Renal pelvis (tissue), 1 donor: ENCODE measurements at regions not wholly inside any gene's neighbourhood (a gene's known extent, or its start where the extent isn't known, plus 50 kb on each side); places are given as distances from the start of the nearest gene placed in this dataset.
"Not testable (repeated sequence)": the region's sequence is repeated elsewhere in the genome, so short reads cannot be mapped to it uniquely, and the experiment has no call there.

ENCODE experiments used
- DNase-seq: peaks from one replicate; pipeline ENCODE4 v3.0.0-alpha.2; 2013

GRCh38 chr4:187332141-187332540 lies 608.5 kb upstream of the FAT1 start:
- DNase-seq = no peak

- no peak for DNase-seq
These were observed 609.5 kb upstream of the FAT1 start for GRCh38 chr4:187333151-187333550.

- DNase-seq = no peak
These were observed 611.7 kb upstream of the FAT1 start for GRCh38 chr4:187335339-187335738.

- no peak for DNase-seq
These were observed 631.1 kb upstream of the FAT1 start for GRCh38 chr4:187354740-187355139.

DNA sequence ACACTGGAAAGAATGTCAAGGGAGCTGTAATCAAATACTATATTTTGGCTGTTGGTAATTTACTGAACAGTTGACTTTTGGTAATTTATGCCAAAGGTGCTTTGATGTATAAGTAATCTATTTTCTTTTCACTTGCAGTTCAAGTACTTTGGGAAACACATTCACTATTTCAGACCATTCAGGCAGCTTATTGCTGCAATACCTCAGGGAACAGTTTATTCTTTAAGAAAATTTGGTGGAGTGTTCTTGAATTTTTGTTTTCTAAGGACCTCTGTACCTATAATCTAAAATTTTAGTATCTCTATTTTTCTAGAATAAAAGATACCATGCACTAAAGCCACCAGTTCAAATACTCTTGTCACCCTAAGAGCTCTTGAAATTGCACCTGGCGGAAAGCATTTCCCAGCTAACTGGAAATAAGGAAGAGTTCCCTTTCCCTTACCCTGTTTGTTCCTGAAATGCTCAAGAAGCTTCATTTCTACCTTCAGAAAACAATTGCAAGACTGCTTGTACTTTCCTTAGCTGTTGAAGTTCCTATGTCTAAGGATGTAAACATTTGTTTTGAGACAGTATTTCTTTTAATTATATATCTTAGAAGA lies 633.5 kb upstream of the FAT1 start:
- DNase-seq = no peak

DNA sequence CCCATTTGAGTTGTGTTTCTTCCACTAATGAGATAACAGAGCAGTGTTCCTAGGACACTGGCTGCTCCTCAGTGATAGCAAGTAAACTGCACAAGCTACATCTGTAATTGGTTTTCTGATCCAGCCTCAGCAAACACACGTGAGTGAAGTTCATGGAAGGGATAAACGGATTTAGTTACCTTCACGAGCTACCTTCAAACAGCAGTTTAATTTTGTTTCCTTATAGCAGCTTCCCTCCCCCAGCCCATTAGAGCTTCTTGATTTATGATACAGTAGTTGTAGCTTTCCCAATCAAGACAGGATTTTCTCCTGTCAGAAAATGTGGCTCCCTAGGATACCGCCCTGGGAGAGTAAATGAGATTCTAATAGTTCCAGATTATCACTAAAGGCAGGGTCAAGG lies 634.2 kb upstream of the FAT1 start:
- peak; percentile 87 for DNase-seq

DNA sequence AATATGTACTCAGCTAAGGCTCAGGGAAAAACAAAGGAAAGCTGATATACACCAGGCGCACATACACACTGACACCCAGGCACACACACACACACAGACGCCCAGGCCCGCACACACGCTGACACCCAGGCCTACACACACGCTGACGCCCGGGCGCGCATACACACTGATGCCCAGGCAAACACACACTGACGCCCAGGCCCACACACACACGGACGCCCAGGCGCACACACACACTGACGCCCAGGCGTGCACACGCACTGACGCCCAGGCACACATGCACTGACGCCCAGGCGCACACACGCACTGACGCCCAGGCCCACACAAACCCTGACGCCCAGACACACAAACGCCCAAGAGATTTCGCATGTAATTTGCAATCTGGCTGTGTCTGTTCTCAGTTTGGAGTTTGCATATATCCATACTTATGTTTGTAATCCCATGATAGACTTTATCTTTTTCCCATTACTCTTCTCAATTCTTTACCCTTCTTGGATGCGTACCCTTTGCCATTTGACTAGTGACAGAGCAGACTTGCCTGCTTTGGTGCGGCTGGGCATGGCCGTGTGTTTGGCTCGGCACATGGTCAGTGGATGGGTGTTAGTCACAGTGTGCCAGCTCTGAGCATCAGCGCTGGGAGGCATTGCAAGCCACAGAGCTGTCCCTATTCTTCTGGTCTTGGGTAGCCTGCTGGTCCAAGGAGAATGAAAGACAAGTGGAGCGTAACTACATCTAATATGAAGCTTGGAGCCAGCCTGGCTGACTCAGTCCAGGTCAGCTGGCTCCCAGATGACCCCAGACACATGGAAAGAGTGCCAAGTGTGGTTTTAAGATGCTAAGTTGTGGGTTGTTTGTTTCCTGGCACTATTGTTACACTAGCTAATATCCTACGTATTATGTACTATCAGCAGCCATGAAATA lies 632.4 kb upstream of the ZFP42 start:
- no peak for DNase-seq

- no peak for DNase-seq
These were observed 631.2 kb upstream of the ZFP42 start for GRCh38 chr4:187364401-187364800.

GRCh38 chr4:187364851-187365250 lies 630.7 kb upstream of the ZFP42 start:
- no peak for DNase-seq

GRCh38 chr4:187366530-187366929 lies 629.0 kb upstream of the ZFP42 start:
- DNase-seq = no peak

GRCh38 chr4:187370918-187371317 lies 624.7 kb upstream of the ZFP42 start:
- DNase-seq = no peak

GRCh38 chr4:187378441-187378840 lies 617.1 kb upstream of the ZFP42 start:
- DNase-seq = no peak

GRCh38 chr4:187380181-187380581 lies 615.4 kb upstream of the ZFP42 start:
- no peak for DNase-seq

DNA sequence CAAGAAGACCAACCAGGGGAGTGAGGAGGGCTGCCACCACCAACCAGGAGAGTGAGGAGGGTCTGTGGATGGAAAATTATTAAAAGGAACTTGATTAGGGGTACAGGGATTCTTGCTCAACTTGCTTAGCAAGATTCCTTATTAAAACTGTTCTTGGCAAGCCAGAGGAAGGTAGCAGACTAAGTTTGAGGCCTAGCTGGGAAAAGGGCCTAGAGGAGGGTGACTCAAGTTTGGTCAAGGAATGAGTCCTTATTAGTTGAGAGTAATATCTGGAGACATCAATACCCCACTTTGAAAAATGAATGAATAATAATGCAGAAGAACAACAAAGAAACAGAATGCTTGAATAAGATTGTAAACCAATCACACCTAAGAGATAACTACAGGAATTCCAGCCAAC lies 612.4 kb upstream of the ZFP42 start:
- DNase-seq = no peak

DNA sequence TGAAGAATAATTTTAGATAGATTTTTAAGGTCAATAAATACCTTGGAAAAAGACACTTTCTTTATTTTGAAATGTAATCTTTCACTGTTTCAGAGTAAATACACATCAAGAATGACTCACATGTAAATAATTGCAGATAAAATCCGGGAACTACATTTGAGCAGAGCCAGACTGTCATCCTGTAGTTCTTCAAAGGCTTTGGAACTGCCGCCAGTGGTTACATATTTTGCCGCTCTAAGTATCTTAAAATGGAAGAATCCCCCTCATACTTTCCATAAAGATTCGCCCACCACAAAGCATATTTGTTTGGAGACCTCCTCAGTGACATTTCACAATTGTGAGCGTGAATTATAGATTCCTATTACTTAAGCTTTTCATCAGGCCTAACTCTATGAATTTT lies 607.8 kb upstream of the ZFP42 start:
- no peak for DNase-seq

DNA sequence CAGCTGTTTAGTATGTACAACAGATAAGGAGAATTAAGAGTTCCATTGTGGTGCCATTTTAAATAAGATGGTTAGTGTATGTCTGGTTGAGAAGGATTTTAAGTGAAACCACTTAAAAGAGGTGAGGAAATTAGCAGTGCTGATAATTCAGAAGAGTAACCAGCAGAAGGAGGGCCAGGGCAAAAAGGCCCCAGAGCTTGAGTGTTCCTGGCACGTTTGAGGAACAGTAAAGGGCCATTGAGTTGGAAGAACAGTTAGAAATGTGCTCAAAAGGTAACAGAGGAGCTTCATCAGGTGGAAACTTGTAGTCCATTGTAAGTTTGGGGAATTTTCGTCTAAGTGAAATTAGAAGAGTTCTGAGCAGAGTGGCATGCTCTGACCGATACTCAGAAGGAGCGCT lies 606.2 kb upstream of the ZFP42 start:
- DNase-seq = no peak

DNA sequence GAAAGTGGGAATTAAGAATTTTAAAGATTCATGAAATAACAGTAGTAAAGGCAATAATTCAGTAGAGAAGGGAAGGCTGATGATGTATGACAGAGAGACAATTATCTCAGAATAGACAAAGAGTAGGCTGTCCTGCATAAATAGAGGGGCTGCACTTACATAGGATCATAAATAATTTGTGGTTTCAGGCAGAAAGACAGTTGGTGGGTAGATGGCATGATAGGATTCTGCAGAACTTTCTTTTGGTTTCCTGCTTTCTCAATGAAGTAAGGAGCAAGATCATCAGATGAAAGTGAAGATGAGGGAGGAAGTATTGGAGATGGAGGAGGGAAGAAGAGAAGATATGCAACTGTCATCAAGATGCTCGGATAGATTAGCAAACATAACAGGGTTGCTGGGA lies 604.9 kb upstream of the ZFP42 start:
- DNase-seq = no peak

DNA sequence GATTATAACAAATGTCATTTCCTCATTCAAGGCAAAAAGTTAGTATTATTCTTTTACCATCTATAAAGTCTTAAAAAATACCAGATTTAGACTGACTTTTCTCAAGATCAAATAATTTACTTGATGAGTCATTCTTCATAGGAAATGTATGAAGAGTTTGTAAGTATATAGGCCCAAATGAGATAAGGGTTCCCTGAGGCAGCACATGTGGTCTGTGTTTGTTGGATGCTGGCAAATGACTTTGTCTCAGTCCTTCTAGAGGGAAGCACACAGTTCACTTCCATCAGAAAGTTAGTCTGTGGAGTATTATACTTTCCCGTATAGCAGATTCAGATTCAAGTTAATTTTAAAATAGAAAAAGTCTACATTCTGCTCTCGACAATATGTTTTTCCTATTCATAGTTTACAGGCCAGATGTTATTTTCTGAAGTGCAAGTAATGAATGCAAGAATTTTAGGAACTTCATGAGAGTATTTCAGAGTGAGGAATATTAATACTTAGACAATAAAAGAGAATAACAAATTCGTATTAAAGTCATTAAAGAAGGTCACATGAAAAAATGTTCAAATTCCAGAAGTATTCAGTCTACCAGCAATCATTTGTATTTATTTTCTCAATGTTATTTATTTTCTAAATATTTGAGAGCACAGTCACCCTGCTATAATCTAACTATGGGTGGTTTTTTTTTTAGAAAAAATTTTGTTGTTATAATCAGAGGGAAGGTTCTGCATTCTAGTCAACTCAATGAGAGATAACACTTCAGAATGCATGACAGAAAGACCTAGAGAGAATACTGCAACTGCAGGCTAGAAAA lies 601.8 kb upstream of the ZFP42 start:
- no peak for DNase-seq

DNA sequence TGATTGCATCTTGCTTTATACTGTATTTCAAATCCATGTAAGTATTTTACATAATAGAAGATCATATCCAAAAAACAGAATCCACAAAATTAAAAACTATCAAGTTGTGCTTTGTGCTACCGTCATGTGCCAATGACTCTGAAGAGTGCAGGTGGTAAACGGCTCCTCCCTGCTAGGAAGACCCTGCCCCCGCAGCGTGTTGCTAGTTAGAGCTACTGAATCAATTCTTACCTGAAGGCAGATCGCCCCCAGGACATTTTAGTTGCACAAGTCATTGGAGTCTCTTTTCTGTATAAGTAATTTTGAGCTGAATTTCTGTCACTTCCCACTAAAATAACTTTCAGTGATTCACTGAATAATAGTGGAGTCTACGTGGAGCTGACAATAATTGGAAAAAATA lies 599.5 kb upstream of the ZFP42 start:
- no peak for DNase-seq

DNA sequence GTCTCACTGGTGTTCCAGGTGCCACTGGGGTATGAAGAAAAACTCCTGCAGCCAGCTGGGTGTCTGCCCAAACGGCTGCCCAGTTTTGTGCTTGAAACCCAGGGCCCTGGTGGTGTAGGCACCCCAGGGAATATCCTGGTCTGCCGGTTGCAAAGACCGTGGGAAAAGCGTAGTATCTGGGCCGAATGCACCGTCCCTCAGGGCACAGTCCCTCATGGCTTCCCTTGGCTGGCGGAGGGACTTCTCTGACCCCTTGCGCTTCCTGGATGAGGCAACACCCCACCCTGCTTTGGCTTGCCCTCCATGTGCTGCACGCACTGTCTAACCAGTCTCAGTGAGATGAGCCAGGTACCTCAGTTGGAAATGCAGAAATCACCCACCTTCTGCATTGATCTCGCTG lies 587.1 kb upstream of the ZFP42 start:
- not testable (repeated sequence) for DNase-seq

DNA sequence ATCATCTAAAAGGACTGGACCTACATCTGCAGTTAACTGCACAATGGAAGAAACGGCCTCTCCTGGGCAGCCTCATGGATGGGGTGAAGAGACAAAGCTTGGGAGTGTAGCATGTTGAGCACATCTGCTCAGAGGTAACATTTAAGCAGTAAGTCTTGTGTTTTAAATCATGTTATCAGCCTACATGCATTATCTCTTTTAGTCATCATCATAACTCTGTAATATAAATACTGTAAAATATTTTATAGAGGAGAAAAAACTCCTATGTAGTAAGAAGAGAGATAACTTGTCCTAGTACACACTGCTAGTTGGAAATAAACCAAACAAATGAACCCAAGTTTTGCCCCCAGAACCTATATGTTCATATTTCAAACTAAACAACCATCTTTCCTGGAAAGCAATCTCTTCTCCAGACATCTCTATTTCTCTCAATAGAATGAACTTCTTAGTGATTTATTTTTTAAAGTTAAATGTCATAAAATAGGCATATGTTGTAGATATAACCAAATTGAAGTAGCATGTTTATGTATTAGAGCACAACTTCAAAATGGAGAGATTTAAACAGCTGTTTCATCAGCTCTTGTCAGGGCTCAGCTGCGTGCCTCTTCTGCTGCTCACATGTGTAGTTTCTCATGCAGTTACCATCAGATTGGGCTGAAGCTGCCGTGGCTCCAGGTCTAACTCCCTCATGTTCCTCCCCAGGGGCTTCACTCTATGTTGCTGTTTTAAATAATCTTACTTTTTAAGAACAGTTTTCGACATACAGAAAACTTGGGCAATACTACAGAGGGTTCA lies 581.8 kb upstream of the ZFP42 start:
- no peak for DNase-seq

DNA sequence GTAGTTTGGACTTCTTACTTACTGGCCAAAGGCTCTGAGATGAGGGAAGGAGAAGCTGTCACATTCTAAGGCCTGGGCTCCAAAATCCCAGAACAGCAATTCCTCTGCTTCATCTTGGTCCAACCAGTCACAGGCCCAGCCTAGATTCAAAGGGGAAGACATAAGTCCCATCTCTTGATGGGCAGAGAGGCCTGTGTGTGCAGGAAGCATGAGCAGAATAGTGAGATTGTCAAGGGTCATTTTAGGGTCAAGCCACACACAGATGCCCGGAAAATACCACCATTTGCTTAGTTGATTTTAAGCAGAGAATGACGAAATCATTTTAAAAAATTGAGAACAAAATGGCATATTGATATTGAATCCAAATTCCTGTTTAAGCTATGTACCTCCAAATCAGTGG lies 580.9 kb upstream of the ZFP42 start:
- DNase-seq = no peak
